GM21381 (cell line): ENCODE measurements at regions not wholly inside any gene's neighbourhood (a gene's known extent, or its start where the extent isn't known, plus 50 kb on each side); places are given as distances from the start of the nearest gene placed in this dataset.

Experiments used
- ATAC-seq: cut with Tn5 transposase; IDR thresholded peaks from one replicate; pipeline ENCODE4 v1.9.1; 2021; ENCODE audit warnings: mild to moderate bottlenecking, moderate library complexity; ENCODE audit not compliant: unreplicated experiment

DNA sequence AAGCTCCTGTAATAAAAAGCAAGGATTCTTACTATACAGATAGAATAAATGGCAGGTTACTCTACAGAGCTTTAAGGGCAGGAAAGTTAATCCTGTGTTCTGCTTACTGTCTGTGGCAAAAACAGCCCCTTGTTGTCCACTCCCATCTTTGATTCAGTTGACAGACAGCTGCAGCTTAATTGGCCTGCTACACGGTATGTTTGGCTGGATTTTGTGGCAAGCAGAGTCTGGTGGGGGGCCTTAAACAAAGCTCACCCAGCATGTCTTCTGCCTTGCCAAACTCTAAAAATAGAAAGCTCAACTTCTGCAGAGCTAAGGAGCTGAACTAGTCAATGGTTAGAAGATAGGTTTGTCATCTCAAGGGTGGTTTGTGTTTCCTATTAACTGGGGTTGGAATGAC is 407.2 kb downstream of the HLX start:
- no peak for ATAC-seq

DNA sequence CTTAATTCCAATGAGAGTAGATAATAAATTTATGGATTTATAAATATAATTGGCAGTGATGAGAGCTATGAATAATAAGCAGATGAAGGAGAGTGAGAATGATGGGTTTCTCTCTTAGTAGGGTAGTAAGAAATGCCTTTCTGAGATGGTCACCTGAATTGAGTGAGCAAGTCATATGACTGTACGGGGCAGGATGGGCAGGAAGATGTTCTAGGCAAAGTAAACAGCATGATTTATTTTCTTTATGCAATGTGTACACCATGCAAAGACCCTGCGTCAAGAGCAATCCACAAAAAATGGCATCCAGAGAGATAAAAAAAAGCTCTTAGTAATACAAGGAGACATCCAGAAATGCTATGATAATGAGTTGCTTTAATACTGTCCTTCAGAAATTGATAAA is 409.9 kb downstream of the HLX start:
- ATAC-seq, result no peak

DNA sequence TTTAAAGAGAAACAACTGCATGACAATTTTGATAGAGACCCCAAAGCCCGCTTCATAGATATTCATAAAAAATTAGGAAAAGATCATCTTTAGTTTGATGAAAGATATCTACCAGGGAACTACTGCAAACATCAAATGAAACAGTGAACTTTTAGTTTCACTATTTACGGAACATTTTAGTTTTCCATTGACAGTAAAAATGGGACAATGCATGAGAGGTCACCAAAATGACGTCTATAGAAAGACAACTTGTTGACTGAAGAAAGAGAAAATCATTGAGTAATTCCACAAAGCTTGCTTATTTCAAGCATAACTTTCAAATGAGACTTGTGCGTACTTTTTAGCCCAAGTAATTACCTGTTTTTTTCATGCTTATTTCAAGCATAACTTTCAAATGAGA is 411.4 kb downstream of the HLX start:
- ATAC-seq, result no peak

- no peak for ATAC-seq
Measured at GRCh38 chr1:221291113-221291512, 411.9 kb downstream of the HLX start.

DNA sequence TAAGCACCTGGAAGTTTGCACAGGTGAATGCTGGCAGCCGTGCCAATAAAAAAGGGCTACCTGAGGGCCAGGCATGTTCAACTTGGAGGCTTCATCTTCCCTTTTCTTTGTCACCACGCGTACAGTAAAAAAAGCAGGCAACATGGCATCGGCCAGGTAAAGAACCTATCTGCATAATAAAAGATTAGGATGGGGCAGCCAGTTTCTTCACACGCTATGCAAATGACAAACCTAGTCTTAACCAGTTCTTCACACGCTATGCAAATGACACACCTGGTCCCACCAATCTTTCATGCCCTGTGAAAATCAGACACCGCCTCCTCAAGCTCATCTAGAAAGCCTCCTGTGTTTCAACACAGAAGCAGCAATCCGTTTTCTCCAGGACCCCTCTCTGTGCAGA is 413.4 kb downstream of the HLX start:
- ATAC-seq, result no peak

DNA sequence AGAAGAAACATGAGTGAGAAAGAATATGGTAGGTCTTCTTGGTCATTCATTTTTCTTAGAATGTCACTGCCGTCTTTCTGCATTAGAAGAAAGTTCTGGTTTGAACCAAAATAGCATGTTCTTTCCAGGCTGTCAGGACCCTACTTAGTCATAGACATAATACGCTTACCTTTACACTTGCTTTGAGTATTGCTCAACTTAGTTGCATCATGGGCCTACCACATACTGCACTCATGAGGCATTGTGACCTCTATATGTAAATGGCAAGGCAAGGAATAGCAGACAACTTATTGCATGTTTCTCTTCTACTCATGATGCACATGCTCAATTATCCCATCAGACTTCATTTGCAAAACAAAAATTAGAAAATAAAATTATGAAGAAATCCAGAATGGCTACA is 415.0 kb downstream of the HLX start:
- ATAC-seq, result no peak

GRCh38 chr1:221302357-221302756 is 423.1 kb downstream of the HLX start:
- no peak for ATAC-seq

DNA sequence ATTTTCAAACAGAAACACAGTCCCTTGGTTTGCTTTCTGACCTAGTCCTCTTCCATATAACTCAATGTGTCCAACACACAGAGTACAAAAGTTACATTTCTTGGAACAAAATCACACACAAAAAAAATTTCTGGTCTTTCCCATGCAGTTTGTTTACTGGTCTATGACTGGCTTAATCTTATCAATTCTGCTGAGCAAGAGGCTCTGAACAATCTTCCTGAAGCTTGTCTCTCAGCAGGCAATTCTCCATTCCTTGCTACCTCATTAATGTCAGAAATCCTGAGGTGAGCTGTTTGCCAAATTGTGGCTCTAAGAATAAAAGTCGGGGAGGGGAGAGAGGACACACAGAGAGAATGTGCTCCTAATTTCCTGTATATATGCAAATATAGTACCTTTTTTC is 423.6 kb downstream of the HLX start:
- no peak for ATAC-seq

- ATAC-seq, result no peak
Measured at GRCh38 chr1:221303623-221304022, 424.4 kb downstream of the HLX start.

DNA sequence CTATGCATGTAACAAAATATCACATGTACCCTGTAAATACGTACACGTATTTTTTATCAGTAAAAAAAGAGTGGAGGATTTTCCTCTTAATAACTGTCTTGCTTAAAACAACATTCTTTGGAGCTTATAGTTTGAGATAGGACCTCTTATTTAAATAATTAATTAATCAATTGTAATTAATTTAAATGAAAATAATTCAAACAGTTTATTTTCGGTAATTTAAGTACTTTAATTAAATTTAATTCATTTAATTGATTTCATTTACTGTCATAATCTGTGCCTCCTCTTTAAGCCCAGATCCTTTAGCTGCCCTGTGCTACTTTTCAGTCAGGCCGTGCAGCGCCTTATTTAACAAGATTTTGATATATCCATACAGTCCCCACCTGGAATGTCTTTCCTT is 427.0 kb downstream of the HLX start:
- no peak for ATAC-seq

DNA sequence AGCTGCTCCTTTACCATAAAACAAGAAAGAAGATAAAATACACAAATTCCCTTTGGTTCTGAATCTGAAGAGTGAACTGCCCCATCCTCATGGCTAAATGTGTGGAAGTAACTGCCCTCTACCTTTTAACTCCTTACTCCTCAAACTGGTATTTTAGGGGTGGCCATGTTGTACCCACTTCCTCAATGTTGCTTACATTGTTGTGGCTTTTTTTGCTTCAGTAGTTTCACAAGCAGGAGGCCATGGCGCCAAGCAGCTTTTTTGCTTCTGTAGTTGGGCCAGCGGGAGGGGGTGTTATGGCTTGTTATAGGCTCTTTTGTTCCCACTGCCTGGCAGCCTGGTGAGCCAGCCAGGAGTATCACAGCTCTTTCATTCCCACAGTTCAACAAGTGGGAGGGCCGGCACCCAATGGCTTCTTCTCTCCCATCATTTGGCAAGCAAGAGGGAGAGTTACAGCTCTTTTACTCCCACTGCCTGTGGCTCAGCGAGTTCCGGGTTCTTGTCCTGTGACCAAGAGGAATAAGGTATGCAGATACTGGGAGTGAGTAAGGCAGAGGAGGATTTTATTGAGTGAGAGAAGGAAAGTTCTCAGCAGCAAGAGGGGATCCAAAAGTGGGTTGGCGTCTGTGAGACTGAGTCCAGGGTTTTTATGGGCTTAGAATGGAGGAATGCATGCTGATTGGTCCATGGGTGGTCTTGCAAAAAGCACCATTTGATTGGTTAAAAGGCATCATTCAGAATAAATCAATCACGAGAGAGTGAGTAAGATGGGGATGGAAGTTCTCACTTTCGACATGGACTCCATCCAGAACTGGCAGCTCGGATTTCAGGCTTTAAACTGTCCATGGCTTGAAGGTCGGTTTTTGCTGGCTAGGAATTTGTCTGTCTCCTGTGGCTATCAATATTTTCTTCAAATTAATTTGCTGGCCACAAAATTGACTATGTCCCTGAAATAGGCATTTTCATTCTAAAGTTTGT is 429.6 kb downstream of the HLX start:
- ATAC-seq, result no peak

DNA sequence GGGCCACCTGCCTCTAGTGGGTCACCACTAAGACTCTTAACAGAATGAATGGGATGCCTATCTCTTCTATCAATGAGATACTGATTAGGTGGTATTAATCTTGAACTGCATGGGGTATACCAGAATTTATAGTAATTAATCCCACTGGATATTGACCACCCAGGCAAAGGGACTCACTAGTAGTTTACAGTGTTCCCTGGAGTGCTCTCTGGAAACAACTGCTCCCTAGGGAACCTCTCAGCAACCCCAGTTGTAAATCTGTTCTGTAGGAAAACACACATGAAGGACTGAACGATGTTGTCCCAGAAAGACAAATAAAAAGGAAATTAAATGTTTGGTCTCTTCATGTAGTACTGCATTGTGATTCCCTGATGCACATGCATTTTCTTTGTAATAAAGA is 430.5 kb downstream of the HLX start:
- no peak for ATAC-seq

- ATAC-seq, result no peak
Measured at GRCh38 chr1:221310180-221310579, 430.9 kb downstream of the HLX start.

DNA sequence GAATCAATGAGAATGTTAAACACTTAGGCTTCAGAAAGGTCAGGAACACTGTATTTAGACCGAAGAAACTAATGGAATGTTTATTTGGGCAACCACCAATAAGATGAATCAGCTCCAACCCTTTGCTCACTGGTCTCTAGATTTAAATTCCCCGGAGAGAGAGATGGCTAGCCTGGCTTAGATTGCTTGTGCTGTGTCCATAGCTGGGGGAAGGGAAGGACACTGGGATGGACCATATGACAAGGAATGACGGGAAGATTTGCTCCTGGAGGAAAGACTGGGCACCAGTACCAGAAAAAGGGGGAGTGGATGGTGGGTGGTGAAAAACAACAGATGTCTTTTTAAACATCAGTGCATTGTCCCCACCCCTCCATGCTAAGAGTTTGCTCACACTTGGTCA is 426.6 kb downstream of the DUSP10 start:
- no peak for ATAC-seq

DNA sequence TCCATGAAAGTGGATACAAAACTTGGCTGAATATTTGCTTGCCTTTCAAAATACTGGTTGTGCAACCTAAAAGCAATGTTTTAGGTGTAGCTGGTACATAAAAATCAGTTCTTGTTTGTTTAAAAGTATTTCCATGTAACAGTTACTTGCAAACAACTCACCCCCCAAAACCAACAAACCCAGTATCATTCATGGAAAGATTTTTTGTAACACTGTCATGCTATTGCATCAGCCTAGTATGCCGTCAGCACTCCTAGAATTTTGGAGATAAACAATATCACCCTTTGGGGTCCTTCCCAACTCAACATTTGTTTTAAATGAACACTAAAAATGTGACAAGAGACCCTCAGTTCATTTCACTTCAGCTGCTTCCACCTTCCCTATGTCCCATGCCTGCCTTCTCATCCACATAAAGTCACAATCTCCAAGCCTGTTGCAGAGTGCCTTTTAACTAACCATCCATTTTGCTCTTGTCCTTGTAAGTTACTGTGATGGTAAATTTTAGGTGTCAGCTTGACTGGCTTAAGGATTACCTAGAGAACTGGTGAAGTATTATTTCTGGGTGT is 425.3 kb downstream of the DUSP10 start:
- ATAC-seq, result no peak

DNA sequence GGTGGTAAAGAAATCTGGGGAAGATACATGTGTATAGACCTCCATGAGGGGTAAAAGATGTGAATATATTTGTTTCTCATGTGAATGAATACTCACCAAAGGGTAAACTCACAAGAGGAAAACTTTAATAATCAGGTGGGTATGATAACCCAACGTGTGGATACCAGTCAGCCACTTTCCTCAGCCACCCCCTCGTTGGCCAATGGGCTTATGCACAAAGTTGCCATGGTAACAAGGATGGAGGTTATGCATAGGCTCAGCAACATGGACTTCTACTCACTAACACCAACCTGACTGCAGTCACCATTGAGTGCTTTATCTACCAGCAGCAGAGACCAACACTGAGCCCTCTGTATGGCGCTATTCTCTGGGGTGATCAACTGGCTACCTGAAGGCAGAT is 424.4 kb downstream of the DUSP10 start:
- no peak for ATAC-seq

DNA sequence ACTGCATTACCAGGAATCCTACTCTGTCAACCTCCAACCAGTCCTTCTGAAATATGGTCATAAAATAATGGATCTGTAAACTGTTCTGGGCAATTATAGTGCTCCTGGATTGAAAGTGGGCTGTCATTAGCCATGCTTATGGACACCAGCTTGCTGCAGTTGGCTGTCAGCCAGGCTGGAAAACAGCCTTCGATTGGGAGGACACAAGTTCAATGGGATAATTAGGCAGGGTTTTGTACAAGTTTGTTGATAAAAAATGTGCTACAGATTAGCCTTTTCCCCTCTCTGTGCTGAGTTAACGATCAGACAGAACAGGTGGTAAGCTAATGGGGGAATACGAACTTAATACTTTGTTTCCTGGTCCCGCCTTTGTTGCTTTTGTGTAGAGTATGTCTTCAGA is 413.9 kb downstream of the DUSP10 start:
- ATAC-seq, result no peak

- ATAC-seq, result no peak
Measured at GRCh38 chr1:221328371-221328770, 413.5 kb downstream of the DUSP10 start.

DNA sequence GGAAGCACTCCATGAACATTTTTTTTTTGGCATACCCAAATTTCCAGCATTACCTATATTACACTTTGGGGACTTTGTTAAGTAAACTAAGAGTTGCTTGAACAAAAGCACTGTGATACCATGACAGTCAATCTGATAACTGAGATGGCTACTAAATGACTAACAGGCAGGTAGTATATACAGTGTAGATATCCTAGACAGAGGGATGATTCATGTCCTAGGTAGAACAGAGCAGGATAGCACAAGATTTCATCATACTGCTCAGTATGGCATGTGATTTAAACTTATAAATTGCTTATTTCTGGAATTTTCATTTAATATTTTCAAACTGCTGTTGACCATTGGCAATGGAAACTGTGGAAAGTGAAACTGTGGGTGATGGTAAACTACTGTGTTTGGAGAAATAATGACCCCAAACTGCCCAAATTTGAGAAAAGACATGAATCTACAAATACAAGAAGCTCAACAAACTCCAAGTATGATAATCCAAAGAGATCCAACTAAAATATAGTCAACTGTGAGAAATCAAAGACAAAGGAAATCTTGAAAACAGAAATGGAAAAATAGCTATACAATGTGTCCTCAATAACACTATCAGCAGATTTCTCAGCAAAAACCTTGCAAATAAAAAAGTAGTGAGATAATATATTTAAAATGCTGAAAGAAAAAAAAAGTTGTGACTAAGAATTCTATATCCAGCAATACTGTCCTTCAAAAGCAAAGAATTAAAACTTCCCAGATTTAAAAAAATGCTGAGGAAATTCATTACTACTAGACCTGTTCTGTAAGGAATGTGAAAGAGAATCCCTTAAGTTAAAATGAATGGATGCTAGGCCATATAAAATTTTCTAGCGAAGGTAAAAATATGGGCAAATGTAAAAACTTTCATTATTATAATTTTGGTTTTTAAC is 410.4 kb downstream of the DUSP10 start:
- no peak for ATAC-seq

GRCh38 chr1:221334062-221334461 is 407.8 kb downstream of the DUSP10 start:
- ATAC-seq, result no peak
